ENCODE measurements at regions not wholly inside any gene's neighbourhood (a gene's known extent, or its start where the extent isn't known, plus 50 kb on each side); places are given as distances from the start of the nearest gene placed in this dataset.

DNA sequence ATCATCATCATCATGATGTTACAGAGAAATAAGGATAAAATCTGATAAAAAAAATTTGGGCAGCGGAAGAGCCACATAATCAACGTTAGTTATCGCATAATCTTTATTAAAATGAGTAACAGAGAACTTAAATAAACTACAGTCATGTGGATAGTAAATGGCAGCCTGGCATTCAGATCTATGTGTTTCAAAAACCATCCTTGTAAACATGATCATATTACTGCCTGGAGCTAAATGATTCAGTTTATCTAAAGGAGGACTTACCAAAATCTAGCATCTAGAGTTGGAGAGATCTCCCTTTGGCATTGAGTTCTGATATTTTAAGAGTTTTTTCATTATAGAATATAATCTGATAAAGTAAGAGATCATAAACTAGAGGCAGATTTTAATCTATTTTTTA, 200.1 kb upstream of the MGAT4C start:
- no peak for TF ChIP-seq EZH2 (IDR thresholded peaks at IDR 0.05; ENCODE audit: borderline replicate concordance, low read length)
- TF ChIP-seq, protein P1, sequence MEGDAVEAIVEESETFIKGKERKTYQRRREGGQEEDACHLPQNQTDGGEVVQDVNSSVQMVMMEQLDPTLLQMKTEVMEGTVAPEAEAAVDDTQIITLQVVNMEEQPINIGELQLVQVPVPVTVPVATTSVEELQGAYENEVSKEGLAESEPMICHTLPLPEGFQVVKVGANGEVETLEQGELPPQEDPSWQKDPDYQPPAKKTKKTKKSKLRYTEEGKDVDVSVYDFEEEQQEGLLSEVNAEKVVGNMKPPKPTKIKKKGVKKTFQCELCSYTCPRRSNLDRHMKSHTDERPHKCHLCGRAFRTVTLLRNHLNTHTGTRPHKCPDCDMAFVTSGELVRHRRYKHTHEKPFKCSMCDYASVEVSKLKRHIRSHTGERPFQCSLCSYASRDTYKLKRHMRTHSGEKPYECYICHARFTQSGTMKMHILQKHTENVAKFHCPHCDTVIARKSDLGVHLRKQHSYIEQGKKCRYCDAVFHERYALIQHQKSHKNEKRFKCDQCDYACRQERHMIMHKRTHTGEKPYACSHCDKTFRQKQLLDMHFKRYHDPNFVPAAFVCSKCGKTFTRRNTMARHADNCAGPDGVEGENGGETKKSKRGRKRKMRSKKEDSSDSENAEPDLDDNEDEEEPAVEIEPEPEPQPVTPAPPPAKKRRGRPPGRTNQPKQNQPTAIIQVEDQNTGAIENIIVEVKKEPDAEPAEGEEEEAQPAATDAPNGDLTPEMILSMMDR (IDR thresholded peaks at IDR 0.05; ENCODE audit: low read length) = no peak

All from OCI-LY1 (cell line).